ENCODE measurements at regions not wholly inside any gene's neighbourhood (a gene's known extent, or its start where the extent isn't known, plus 50 kb on each side); places are given as distances from the start of the nearest gene placed in this dataset.

GRCh38 chr2:237202288-237203030 lies 116.8 kb downstream of the COPS8 start:
- Histone ChIP-seq H3K79me2 (ENCODE audit: control insufficient read depth, insufficient read depth, low read length) (no peaks in the 10 kb centered on the region), H3K9me3 (replicated peaks; ENCODE audit: control insufficient read depth, insufficient read depth, low read depth, low read length) (no peaks in the 10 kb centered on the region), H3K36me3 (ENCODE audit: control insufficient read depth, insufficient read depth, low read length) (no peaks in the 10 kb centered on the region), H3K4me3 (no peak overlapping the region), H4K20me1 (replicated peaks; ENCODE audit: control insufficient read depth, insufficient read depth, low read length) (no peaks in the 10 kb centered on the region), H3K9ac (ENCODE audit: insufficient read depth in 1 of 2, low read depth in 2 of 2, low read length in 2 of 2) (no peak overlapping the region; a peak in 1 of 4 replicates), H2AFZ (ENCODE audit: low read depth, low read length) (no peak overlapping the region), H3K4me2 (ENCODE audit: insufficient read depth, low read length) (peak overlapping the region; percentile 37; the same call in 1 of the 2 replicates), H3K4me1 (replicated peaks in 1 of 2; ENCODE audit: control insufficient read depth in 2 of 2, insufficient read depth in 2 of 2, low read length in 2 of 2) (peaks cover 11 to 15% of the 10 kb centered on the region in 2 experiments; a peak in 3 of 5 replicates), H3K9me1 (ENCODE audit: control insufficient read depth, insufficient read depth, low read length) (no peaks in the 10 kb centered on the region), H3K27me3 (ENCODE audit: control insufficient read depth in 2 of 2, insufficient read depth in 2 of 2, low read length in 2 of 2) (peaks cover 0 to 20% of the 10 kb centered on the region in 2 experiments; a peak in 2 of 5 replicates), H3K27ac (ENCODE audit: extremely low read depth, low read depth, low read length) (0 out of 3 replicates have a peak overlapping the region, but pooled peaks have one; percentile 22)
- TF ChIP-seq XRCC3 (IDR thresholded peaks at IDR 0.05) (no peak), GABPA (tag; conservative IDR thresholded peaks at IDR 0.05; ENCODE audit: low read depth) (no peak), MCM3 (IDR thresholded peaks at IDR 0.05) (no peak), ZNF780A (CRISPR knock-in tag; IDR thresholded peaks at IDR 0.05) (no peak), U2AF1 (optimal IDR thresholded peaks at IDR 0.05; ENCODE audit: low read depth, low read length) (no peak), MAFK (IDR thresholded peaks at IDR 0.05; ENCODE audit: low read length) (no peak), FOSL1 (tag; conservative IDR thresholded peaks at IDR 0.05) (peak; percentile 92), ZNF239 (CRISPR knock-in tag; IDR thresholded peaks at IDR 0.05) (no peak), ZNF512 (tag; IDR thresholded peaks at IDR 0.05) (no peak), UBTF (IDR thresholded peaks at IDR 0.05; ENCODE audit: borderline replicate concordance in 1 of 2, low read depth in 2 of 2, low read length in 2 of 2) (0 out of 4 replicates have a peak, but pooled peaks of 1 of the 2 experiments have one; percentile 43), KDM1A (IDR thresholded peaks at IDR 0.05) (no peak), EGR1 (conservative IDR thresholded peaks at IDR 0.05) (peak; percentile 4; the same call in 1 of the 2 replicates), PHB (CRISPR knock-in tag; IDR thresholded peaks at IDR 0.05) (no peak), ZNF668 (CRISPR knock-in tag; IDR thresholded peaks at IDR 0.05) (no peak), ARID1B (IDR thresholded peaks at IDR 0.05) (no peak), ZNF316 (IDR thresholded peaks at IDR 0.05) (no peak), ZNF133 (CRISPR knock-in tag; IDR thresholded peaks at IDR 0.05) (no peak), NFATC3 (IDR thresholded peaks at IDR 0.05) (no peak), FOXM1 (IDR thresholded peaks at IDR 0.05; ENCODE audit: low read depth) (no peak), FOXM1 (CRISPR knock-in tag; IDR thresholded peaks at IDR 0.05; ENCODE audit: low read depth) (no peak)
- TF ChIP-seq, protein P1, sequence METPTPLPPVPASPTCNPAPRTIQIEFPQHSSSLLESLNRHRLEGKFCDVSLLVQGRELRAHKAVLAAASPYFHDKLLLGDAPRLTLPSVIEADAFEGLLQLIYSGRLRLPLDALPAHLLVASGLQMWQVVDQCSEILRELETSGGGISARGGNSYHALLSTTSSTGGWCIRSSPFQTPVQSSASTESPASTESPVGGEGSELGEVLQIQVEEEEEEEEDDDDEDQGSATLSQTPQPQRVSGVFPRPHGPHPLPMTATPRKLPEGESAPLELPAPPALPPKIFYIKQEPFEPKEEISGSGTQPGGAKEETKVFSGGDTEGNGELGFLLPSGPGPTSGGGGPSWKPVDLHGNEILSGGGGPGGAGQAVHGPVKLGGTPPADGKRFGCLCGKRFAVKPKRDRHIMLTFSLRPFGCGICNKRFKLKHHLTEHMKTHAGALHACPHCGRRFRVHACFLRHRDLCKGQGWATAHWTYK (CRISPR knock-in tag; IDR thresholded peaks at IDR 0.05): no peak
- no peak for DNase-seq (ENCODE audit: extremely low read depth in 1 of 4, low spot score in 3 of 4)
- in situ Hi-C loops (cut with MboI): no loop called here
- ChIA-PET CTCF (ENCODE audit: low intra/inter-chr PET ratio) (no interaction called here), POLR2A (no interaction called here)
- no TSS peak for BruUV-seq (replicated peaks)
- FAIRE-seq: no peak
- WGBS (ENCODE audit: insufficient coverage, low coverage, missing lambda C conversion rate): 5% methylated on average over 6 of the region's 13 CpGs
- intact Hi-C loops (cut with micrococcal nuclease): no loop called here
- no peak for ATAC-seq
